ENCODE measurements at regions not wholly inside any gene's neighbourhood (a gene's known extent, or its start where the extent isn't known, plus 50 kb on each side); places are given as distances from the start of the nearest gene placed in this dataset.

- no peaks in the 10 kb centered on the region for H3K36me3 ChIP-seq (ENCODE audit: low read depth)
- no peak overlapping the region for H3K27ac ChIP-seq
- no peak overlapping the region for H3K4me3 ChIP-seq
- no peaks in the 10 kb centered on the region for H3K9me2 ChIP-seq (ENCODE audit: insufficient read depth)
- in situ Hi-C loops (cut with MboI): no loop called here
- H3K79me2 ChIP-seq (ENCODE audit: insufficient read depth): no peaks in the 10 kb centered on the region
- H3K9ac ChIP-seq: no peak overlapping the region
- H3K27me3 ChIP-seq (replicated peaks; ENCODE audit: insufficient read depth): no peaks in the 10 kb centered on the region
- DNase-seq: no peak
- H3F3A ChIP-seq (ENCODE audit: insufficient read depth): no peaks in the 10 kb centered on the region
- H3K9me3 ChIP-seq (ENCODE audit: low read depth): no peaks in the 10 kb centered on the region
- WGBS, 2 experiments (ENCODE audit: low coverage in 1 of 2, low lambda C conversion rate in 2 of 2, missing lambda C conversion rate in 2 of 2): 3 to 6% methylated on average over 2 of the region's 2 CpGs
- no peak overlapping the region for H2AFZ ChIP-seq
- no peaks in the 10 kb centered on the region for H4K20me1 ChIP-seq (ENCODE audit: insufficient read depth)
- no peak for TF ChIP-seq EZH2 (IDR thresholded peaks at IDR 0.05; ENCODE audit: insufficient read depth, poor library complexity, severe bottlenecking)
- TF ChIP-seq EZH2phosphoT487 (IDR thresholded peaks at IDR 0.05; ENCODE audit: insufficient read depth, low read depth): no peak
- H3K4me2 ChIP-seq (ENCODE audit: unreplicated experiment): no peak overlapping the region
- H3K4me1 ChIP-seq (ENCODE audit: insufficient read depth): no peaks in the 10 kb centered on the region
Observed at GRCh38 chr5:124134941-124135340, 611.5 kb downstream of the ZNF608 start.

GRCh38 chr5:124133406-124133805 lies 613.0 kb downstream of the ZNF608 start:
- Histone ChIP-seq H3K27ac (no peak overlapping the region), H4K20me1 (ENCODE audit: insufficient read depth) (no peaks in the 10 kb centered on the region), H3K27me3 (replicated peaks; ENCODE audit: insufficient read depth) (peaks cover 2% of the 10 kb centered on the region; the same call in 1 of the 2 replicates), H3K9me3 (ENCODE audit: low read depth) (no peaks in the 10 kb centered on the region), H3K4me3 (no peak overlapping the region), H3K9me2 (ENCODE audit: insufficient read depth) (no peaks in the 10 kb centered on the region), H3K9ac (no peak overlapping the region), H3K79me2 (ENCODE audit: insufficient read depth) (no peaks in the 10 kb centered on the region), H2AFZ (no peak overlapping the region), H3K4me2 (ENCODE audit: unreplicated experiment) (no peak overlapping the region), H3K4me1 (ENCODE audit: insufficient read depth) (no peaks in the 10 kb centered on the region), H3F3A (ENCODE audit: insufficient read depth) (no peaks in the 10 kb centered on the region), H3K36me3 (ENCODE audit: low read depth) (no peaks in the 10 kb centered on the region)
- DNase-seq: no peak
- no peak for TF ChIP-seq EZH2 (IDR thresholded peaks at IDR 0.05; ENCODE audit: insufficient read depth, poor library complexity, severe bottlenecking)
- TF ChIP-seq EZH2phosphoT487 (IDR thresholded peaks at IDR 0.05; ENCODE audit: insufficient read depth, low read depth): no peak
- in situ Hi-C loops (cut with MboI): no loop called here
- WGBS, 2 experiments (ENCODE audit: low coverage in 1 of 2, low lambda C conversion rate in 2 of 2, missing lambda C conversion rate in 2 of 2): 62 to 72% methylated on average over 1 of the region's 1 CpG

- H3K4me1 ChIP-seq (ENCODE audit: insufficient read depth): no peaks in the 10 kb centered on the region
- H3F3A ChIP-seq (ENCODE audit: insufficient read depth): no peaks in the 10 kb centered on the region
- TF ChIP-seq EZH2phosphoT487 (IDR thresholded peaks at IDR 0.05; ENCODE audit: insufficient read depth, low read depth): no peak
- no peak for TF ChIP-seq EZH2 (IDR thresholded peaks at IDR 0.05; ENCODE audit: insufficient read depth, poor library complexity, severe bottlenecking)
- in situ Hi-C loops (cut with MboI): no loop called here
- H3K9ac ChIP-seq: no peak overlapping the region
- no peak overlapping the region for H3K27ac ChIP-seq
- H3K9me2 ChIP-seq (ENCODE audit: insufficient read depth): no peaks in the 10 kb centered on the region
- H4K20me1 ChIP-seq (ENCODE audit: insufficient read depth): no peaks in the 10 kb centered on the region
- H3K36me3 ChIP-seq (ENCODE audit: low read depth): no peaks in the 10 kb centered on the region
- peaks cover 6% of the 10 kb centered on the region; the same call in 1 of the 2 replicates for H3K27me3 ChIP-seq (replicated peaks; ENCODE audit: insufficient read depth)
- H3K4me2 ChIP-seq (ENCODE audit: unreplicated experiment): no peak overlapping the region
- no peaks in the 10 kb centered on the region for H3K79me2 ChIP-seq (ENCODE audit: insufficient read depth)
- no peak overlapping the region for H2AFZ ChIP-seq
- no peak for DNase-seq
- no peaks in the 10 kb centered on the region for H3K9me3 ChIP-seq (ENCODE audit: low read depth)
- H3K4me3 ChIP-seq: no peak overlapping the region
Observed at GRCh38 chr5:124132843-124133242, 613.6 kb downstream of the ZNF608 start.

- Histone ChIP-seq H3K4me1 (ENCODE audit: insufficient read depth) (no peaks in the 10 kb centered on the region), H3K9ac (no peak overlapping the region), H3K4me3 (no peak overlapping the region), H3K27ac (no peak overlapping the region), H3K4me2 (ENCODE audit: unreplicated experiment) (no peak overlapping the region), H3K79me2 (ENCODE audit: insufficient read depth) (no peaks in the 10 kb centered on the region), H2AFZ (no peak overlapping the region), H4K20me1 (ENCODE audit: insufficient read depth) (no peaks in the 10 kb centered on the region), H3K36me3 (ENCODE audit: low read depth) (no peaks in the 10 kb centered on the region), H3K27me3 (replicated peaks; ENCODE audit: insufficient read depth) (peaks cover 6% of the 10 kb centered on the region; the same call in 1 of the 2 replicates), H3K9me2 (ENCODE audit: insufficient read depth) (0 out of 2 replicates have a peak, but pooled peaks cover 3% of the 10 kb centered on the region), H3K9me3 (ENCODE audit: low read depth) (no peaks in the 10 kb centered on the region), H3F3A (ENCODE audit: insufficient read depth) (no peaks in the 10 kb centered on the region)
- TF ChIP-seq EZH2phosphoT487 (IDR thresholded peaks at IDR 0.05; ENCODE audit: insufficient read depth, low read depth) (no peak), EZH2 (IDR thresholded peaks at IDR 0.05; ENCODE audit: insufficient read depth, poor library complexity, severe bottlenecking) (no peak)
- in situ Hi-C loops (cut with MboI): no loop called here
- DNase-seq: no peak
- WGBS, 2 experiments (ENCODE audit: low coverage in 1 of 2, low lambda C conversion rate in 2 of 2, missing lambda C conversion rate in 2 of 2): 59 to 78% methylated on average over 2 of the region's 2 CpGs
Observed at GRCh38 chr5:124131466-124131865, 615.0 kb downstream of the ZNF608 start.

- no peak overlapping the region for H3K4me2 ChIP-seq (ENCODE audit: unreplicated experiment)
Observed at GRCh38 chr5:124130816-124131215, 615.6 kb downstream of the ZNF608 start.

More at GRCh38 chr5:124130816-124131215, 615.6 kb downstream of the ZNF608 start:
- H3K4me3 ChIP-seq: no peak overlapping the region
- H3K79me2 ChIP-seq (ENCODE audit: insufficient read depth): no peaks in the 10 kb centered on the region
- no peak overlapping the region for H3K9ac ChIP-seq
- H3F3A ChIP-seq (ENCODE audit: insufficient read depth): no peaks in the 10 kb centered on the region
- peaks cover 6% of the 10 kb centered on the region; the same call in 1 of the 2 replicates for H3K27me3 ChIP-seq (replicated peaks; ENCODE audit: insufficient read depth)
- no peak overlapping the region for H2AFZ ChIP-seq
- H3K9me2 ChIP-seq (ENCODE audit: insufficient read depth): 0 out of 2 replicates have a peak, but pooled peaks cover 3% of the 10 kb centered on the region
- no peaks in the 10 kb centered on the region for H3K4me1 ChIP-seq (ENCODE audit: insufficient read depth)
- H4K20me1 ChIP-seq (ENCODE audit: insufficient read depth): no peaks in the 10 kb centered on the region
- no peak for DNase-seq
- no peaks in the 10 kb centered on the region for H3K9me3 ChIP-seq (ENCODE audit: low read depth)
- H3K27ac ChIP-seq: no peak overlapping the region
- TF ChIP-seq EZH2 (IDR thresholded peaks at IDR 0.05; ENCODE audit: insufficient read depth, poor library complexity, severe bottlenecking) (no peak), EZH2phosphoT487 (IDR thresholded peaks at IDR 0.05; ENCODE audit: insufficient read depth, low read depth) (no peak)
- 79 to 80% methylated on average over 6 of the region's 6 CpGs for WGBS, 2 experiments (ENCODE audit: low coverage in 1 of 2, low lambda C conversion rate in 2 of 2, missing lambda C conversion rate in 2 of 2)
- in situ Hi-C loops (cut with MboI): no loop called here
- no peaks in the 10 kb centered on the region for H3K36me3 ChIP-seq (ENCODE audit: low read depth)
